GM18517 (cell line): ENCODE measurements at regions not wholly inside any gene's neighbourhood (a gene's known extent, or its start where the extent isn't known, plus 50 kb on each side); places are given as distances from the start of the nearest gene placed in this dataset.

Experiments
- ATAC-seq: cut with Tn5 transposase; IDR thresholded peaks from one replicate; pipeline ENCODE4 v1.9.1; 2021; ENCODE audit warnings: mild to moderate bottlenecking, moderate library complexity; ENCODE audit not compliant: unreplicated experiment

DNA sequence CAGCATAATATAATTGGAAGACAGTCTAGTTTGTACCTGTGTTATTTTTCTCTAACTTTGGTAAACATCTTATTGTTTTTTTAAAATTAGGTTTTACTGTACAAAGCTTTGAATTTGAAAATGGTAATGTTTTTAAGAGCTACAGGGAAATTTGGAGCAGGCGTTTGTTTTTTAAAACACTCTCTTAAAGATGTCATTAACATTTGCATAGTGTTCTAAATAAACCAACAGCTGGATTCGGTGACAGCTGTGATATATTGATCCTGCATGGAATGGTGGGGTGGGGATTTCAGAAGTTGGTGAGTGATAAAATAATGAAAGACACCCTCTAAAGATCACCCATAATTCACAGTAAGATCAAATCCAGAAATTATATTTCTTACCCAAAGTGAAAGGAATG lies 97.9 kb upstream of the PRL start:
- ATAC-seq = no peak

- ATAC-seq = no peak
Observed at GRCh38 chr6:22399693-22400092, 102.9 kb upstream of the PRL start.

DNA sequence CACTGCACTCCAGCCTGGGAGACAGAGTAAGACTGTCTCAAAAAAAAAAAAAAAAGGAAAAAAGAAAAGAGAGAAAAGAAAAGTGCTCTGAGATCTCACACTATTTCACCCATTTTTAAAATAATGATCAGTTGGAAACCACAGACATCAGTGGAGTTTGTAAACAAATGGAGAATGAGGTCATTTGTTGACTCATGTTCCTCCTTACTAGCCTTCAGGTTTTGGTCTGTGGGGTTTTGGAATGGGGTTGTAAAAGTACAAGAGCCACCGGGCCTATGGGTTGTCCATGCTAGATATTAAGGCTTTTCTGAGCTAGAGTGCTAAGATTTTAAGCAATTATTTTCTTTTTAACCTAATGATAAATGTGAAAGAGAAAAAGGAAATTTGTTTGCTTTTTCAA lies 104.4 kb upstream of the PRL start:
- no peak for ATAC-seq

- no peak for ATAC-seq
Observed at GRCh38 chr6:22401932-22402331, 105.1 kb upstream of the PRL start.

- ATAC-seq = no peak
Observed at GRCh38 chr6:22409486-22409885, 112.7 kb upstream of the PRL start.

GRCh38 chr6:22411376-22412105 lies 114.7 kb upstream of the PRL start:
- ATAC-seq = no peak

GRCh38 chr6:22412994-22413393 lies 116.2 kb upstream of the PRL start:
- no peak for ATAC-seq

DNA sequence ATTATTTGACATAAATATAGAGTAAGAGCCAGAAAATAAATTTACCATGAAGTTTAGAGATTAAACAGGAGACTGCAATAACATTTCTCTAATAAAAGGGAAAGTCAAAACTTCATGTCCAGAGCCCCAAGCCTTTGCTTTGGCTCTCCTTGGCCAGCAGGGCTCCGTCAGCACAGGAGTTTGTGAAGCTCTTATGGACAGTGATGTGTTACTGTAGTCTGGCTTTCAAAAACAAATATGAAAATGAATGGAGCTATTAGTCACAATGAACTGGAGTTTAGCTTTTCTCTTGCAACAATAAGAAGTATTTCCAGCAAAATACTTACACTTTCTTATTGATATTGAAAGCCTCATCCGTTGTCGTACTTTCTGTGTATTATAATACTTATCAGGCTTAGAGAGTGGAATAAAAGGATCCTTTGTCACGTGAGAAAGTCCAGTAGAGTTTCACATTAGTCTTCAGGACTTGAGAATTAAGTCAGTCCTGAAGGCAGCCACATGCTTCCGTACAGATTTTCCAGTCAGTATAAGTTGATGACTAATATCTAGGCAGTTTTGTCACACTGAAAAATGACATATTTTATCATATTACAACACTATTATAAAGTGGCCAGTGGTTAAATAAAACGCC lies 117.0 kb upstream of the PRL start:
- ATAC-seq = no peak

GRCh38 chr6:22418714-22419113 lies 121.9 kb upstream of the PRL start:
- ATAC-seq = no peak

DNA sequence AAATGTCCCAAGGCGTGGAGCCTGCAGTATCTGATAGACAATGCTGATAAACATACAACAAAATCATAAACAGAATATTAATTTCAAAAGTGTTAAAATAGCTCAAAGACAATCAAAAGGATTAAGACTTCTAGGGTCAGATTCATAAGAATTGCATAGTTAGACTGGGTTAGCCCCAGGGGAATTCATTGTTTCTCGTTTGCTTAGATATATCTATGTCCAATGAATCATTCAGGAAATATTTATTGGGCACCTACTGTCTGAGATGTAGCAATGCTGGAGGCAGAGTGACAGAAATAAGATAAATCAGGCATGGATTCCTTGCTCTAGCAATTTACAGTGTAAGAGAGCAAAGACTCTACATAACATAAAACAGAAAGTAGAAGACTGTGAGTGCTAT lies 124.4 kb upstream of the PRL start:
- no peak for ATAC-seq

- ATAC-seq = no peak
Observed at GRCh38 chr6:22424196-22424595, 127.4 kb upstream of the PRL start.

DNA sequence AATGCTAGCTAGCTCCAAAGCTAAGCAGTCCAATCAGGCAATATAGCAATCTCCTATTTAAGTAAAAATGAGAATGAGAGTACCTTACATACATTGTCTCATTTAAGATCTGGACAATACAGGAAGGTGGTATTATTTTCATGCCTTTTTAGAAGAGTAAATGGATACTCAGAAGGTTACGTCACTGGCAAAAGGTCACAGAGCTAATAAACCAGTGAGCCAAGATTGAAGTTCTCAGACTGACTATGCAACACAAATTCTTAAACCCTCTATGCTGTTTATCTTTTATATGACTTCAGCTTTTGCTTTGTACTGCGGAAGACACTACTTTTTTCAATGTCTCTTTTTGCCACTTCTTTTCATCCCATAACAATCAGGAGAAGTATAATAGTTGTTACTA lies 135.2 kb upstream of the PRL start:
- ATAC-seq = no peak

DNA sequence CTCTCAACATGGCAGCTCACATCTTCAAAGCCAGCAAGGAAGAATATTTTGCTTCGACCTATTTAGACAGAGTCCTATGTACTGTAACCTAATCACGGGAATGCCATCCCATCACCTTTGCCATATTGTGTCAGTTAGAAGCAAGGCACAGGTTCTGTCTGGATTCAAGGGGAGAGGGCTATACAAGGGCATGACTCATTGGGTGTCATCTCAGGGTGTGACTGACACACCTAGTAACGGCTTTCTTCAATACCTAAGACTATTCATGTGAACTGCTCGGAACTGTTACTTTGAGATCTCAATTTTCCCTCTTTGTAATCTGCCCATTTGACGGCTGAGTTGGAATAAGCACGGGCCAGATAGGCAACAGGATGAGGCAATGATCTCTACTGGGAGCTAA lies 135.6 kb upstream of the HDGFL1 start:
- ATAC-seq = no peak

DNA sequence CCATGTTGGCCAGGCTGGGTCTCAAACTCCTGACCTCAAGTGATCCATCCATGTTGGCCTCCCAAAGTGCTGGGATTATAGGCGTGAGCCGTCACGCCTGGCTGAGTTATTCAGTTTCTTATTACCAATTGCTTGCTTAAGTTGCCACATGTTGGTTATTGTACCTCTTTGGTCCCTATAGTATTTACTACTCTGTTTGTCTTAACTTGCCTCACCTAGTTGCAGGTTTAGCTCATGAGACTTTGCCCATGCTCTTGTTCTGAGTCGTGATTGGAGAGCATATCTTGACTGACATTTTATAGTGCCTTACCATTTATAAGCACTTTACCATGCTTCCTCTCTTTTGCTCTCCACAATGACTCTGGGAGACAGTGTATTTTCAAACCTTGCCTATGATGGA lies 134.2 kb upstream of the HDGFL1 start:
- no peak for ATAC-seq

- no peak for ATAC-seq
Observed at GRCh38 chr6:22436134-22436533, 133.2 kb upstream of the HDGFL1 start.

- no peak for ATAC-seq
Observed at GRCh38 chr6:22437665-22438064, 131.7 kb upstream of the HDGFL1 start.

GRCh38 chr6:22442826-22443225 lies 126.5 kb upstream of the HDGFL1 start:
- ATAC-seq = no peak

DNA sequence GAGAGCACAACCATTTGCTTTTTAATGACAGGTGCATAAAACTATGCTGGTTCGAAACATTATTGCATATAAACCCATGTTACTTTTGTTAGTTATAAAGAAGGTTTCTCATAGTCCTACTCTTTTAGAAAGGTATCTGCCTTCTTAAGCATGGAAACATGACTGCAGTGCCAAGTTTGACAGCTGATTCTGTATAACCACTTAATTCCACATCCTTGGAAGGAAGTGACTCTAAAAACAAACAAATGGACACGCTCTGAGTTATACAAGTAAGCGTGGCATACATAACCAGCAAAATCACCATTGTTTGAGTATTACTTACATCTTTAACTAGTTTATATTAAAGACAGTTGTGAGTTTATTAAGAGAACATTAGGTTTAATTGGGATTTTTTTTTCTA lies 125.0 kb upstream of the HDGFL1 start:
- no peak for ATAC-seq

GRCh38 chr6:22445946-22446345 lies 123.4 kb upstream of the HDGFL1 start:
- ATAC-seq = no peak

GRCh38 chr6:22447249-22448196 lies 121.8 kb upstream of the HDGFL1 start:
- no peak for ATAC-seq

DNA sequence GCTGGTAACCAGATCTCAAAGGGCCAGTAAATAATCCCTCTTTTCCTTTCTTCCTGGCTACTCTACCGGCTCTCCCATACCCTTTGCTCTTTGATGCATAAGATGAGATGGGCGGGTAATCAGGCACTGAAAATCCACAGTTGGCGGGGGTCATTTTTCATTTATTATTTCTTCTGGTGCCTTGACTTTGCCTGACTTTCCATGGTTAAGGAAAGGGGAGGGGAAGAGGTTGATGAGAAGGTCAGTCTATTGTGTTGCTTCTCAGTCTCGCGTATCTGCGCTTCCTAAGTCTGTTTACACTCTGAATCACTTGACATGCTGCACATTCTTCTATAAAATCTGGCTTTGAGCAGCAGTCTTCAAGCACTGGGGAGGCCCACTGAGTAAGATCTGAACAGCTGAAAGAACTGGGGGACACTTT lies 121.1 kb upstream of the HDGFL1 start:
- no peak for ATAC-seq

DNA sequence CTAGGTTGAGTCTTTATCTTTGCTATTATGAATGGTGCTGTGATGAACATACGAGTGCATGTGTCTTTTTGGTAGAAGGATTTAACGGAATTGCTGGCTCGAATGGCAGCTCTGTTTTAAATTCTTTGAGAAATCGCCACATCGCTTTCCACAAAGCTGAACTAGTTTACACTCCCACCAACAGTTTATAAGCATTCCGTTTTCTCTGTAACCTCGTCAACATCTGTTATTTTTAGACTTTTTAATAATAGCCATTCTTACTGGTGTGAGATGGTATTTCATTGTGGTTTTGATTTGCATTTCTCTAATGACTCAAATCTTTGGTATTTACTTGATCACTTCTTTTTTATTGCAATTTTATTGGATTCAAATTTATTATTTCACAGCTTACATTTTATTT lies 117.4 kb upstream of the HDGFL1 start:
- ATAC-seq = no peak
